GM12891 (cell line): ENCODE measurements at regions not wholly inside any gene's neighbourhood (a gene's known extent, or its start where the extent isn't known, plus 50 kb on each side); places are given as distances from the start of the nearest gene placed in this dataset.

ENCODE experiments used
- POLR2A ChIP-seq: IDR thresholded peaks from 2 replicates; pipeline ENCODE4 v1.6.1; 2011; ENCODE audit warnings: low read depth, low read length, control low read depth
- POLR2AphosphoS5 ChIP-seq: IDR thresholded peaks from 2 replicates; pipeline ENCODE4 v1.6.1; 2011; ENCODE audit warnings: low read depth, low read length, control low read depth
- POU2F2 ChIP-seq: IDR thresholded peaks from 2 replicates; pipeline ENCODE4 v1.6.1; 2011; ENCODE audit warnings: low read depth, mild to moderate bottlenecking, control low read depth, low read length, moderate library complexity
- TAF1 ChIP-seq: IDR thresholded peaks from 2 replicates; pipeline ENCODE4 v1.6.1; 2011; ENCODE audit warnings: low read depth, low read length, control low read depth

GRCh38 chr13:109685203-109685602 lies 101.2 kb downstream of the IRS2 start:
- TF ChIP-seq POLR2AphosphoS5 (no peak), POLR2A (no peak), TAF1 (no peak), POU2F2 (no peak)
